Cardiac fibroblast (primary cell): ENCODE measurements at regions not wholly inside any gene's neighbourhood (a gene's known extent, or its start where the extent isn't known, plus 50 kb on each side); places are given as distances from the start of the nearest gene placed in this dataset.

Source experiments
- DNase-seq, 2 donors: peaks; one replicate each; pipeline versions ENCODE4 v3.0.0 to v3.0.0-alpha.2; 2010; ENCODE audit warnings: low read depth in 2 of 2
- H3K4me3 ChIP-seq, 2 donors: replicated peaks in 1 of 2; 1 replicate in 1 of 2; 2 replicates in 1 of 2; pipeline ENCODE4 v1.5.1; 2011; ENCODE audit warnings: low read depth in 2 of 2, low read length in 2 of 2, mild to moderate bottlenecking in 2 of 2, moderate library complexity in 1 of 2
- CTCF ChIP-seq: IDR thresholded peaks from one replicate; pipeline ENCODE4 v1.5.1; 2011; ENCODE audit warnings: low read depth, mild to moderate bottlenecking, low read length, inconsistent platforms

DNA sequence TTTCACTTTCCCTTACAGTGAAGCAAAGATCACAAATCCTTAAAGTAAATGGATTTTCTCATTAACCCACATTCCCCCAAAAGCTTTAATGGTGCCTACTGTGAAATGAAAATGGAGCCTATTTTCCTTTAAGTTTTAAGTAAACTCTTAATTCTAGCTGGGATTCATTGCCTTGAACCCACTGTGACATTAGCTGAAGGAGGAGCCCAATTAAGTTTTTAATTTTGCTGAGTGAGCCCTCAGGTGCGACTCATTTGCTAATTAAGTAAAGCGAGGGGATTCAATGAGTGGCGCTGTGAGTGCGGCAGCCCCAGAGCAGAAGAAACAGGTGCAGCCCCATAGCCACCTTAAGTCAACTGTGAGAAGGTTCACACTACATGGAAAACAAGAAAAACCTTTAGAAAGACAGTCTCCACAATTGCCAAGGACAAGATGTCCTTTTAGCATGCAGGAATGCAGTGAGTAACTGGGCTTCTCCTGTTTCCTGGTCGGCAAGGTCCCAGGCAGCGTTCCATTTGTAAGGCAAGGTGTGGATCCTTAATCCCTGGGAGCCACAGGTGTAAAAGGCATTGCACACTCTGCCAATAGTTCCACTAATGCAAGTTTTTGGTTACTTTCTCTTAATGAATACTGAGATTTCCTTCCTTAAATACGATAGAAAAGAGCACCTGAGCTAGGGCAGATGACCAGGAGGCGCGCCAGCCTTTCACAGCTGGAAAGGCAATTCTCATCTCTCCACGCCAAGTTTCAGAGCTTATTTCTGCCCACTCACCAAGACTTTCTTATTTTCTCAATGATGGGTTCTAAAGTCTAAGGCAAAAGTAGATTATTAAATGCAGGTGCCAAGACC, 87.7 kb downstream of the TMEM18 start:
- no peak for DNase-seq
- no peak overlapping the region for H3K4me3 ChIP-seq
- TF ChIP-seq CTCF, result no peak

DNA sequence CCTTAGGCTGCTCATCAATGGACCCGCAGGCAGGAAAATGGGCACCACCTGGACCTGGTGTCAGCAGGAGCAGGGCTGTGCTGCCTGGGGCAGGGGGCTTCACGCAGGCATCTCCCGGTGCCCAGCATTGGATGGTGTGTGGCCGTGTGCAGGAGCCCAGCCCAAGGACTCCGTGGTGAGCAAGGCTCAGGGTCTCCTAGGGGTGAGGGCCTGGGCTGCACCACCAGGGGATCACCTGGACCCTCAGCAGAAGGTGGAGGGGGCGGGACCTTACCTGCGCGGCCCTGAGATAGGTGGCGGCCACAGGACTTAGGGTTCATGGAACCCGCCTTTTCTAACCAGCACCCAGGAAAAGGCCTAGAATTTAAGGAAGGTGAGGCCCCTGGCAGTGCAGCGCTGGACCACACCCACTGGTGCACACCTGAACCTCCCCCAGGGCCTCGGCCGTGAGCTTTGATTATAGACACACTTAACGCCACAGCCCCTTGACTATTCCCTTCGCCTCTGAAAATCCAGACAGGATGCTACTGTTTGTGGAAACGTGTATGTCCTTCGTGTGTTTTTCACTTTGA, 89.0 kb downstream of the TMEM18 start:
- DNase-seq, result no peak
- H3K4me3 ChIP-seq, result no peak overlapping the region
- TF ChIP-seq CTCF, result no peak

DNA sequence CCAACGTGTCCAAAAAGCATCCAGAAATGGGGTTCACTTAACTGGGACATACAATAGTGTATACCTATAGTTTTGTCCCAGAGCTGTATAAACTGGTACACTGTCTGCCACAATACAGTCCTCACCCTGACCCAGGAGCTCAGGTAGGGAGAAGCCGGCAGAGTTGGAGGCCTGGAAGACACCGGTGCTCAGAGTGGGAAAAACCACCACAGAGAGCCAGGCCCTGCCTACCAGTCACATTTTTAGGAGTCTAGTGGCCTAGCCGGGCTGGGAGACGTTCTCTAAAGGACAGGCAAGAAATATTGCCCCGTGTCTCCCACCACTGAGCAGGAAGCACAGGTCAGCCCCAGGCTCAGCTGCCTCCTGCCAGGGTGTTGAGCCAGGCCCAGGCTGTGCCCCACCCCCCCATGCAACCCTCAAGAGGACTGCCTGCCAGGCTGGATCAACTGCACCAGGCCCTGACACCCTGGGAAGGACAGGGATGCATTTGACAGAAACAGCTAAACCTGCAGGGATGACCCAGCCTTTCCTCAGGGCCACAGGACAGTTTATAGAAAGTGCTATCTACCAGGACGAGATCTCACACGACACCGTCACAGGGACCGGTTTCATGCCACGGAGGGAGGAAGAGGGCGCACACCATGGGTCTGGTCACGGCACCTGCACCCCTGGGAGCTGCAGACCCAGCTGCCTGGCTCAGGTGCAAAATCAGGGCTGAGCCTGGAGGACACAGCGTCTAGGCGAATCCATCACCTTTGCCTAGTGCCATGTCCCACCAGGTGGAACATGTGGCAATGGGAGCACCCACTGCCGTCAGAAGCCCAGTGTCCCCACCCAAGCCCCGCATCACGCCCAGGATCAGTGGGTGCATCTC, 89.9 kb downstream of the TMEM18 start:
- no peak for TF ChIP-seq CTCF
- no peak overlapping the region for H3K4me3 ChIP-seq
- no peak for DNase-seq

GRCh38 chr2:586641-587076, 90.5 kb downstream of the TMEM18 start:
- TF ChIP-seq CTCF, result no peak
- no peak for DNase-seq
- H3K4me3 ChIP-seq, result no peak overlapping the region

DNA sequence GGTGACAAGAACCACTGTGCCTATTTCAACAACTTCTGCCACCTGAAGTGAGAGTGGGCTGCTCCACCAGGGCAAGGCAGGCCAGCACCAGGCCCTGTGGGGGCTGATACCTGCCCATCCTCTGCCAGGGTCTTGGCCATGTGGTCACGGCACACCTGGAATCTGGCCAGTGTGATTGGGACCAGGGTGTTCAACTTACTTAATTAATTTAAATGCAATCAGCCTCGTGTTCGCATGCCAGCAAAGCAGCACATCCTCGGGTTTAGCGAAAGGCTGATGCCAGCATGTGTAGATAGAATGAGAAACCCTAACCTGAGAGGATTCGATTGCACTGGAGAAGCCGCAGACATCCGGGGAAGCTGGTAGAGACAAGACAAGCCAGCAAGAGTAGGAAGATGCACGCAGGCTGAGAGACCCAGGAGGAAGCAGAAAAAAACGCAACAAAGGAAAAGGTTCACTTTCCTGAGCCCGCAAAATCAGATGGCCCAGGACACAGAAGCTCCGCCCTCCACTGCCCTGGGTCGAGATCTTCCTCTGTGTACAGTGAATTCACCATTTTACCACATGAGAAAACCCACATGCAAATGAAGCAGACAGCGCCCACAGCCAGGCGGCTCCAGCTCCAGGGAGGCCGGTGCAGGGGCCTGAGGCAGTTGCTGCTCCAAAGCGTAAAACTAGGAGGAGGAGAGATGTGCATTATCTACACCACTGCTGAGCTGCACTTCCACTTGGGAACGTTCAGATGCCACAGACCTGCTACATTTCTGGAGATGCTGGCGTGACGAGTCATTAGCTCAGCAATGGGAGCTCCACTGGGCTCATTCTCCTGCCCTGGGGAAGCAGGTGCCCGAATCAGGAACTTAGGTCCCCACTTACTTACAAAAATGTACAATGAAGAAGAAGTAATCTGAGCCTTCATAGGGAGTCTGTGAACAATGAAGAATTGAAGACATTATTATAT, 92.1 kb downstream of the TMEM18 start:
- DNase-seq, result no peak
- no peak overlapping the region for H3K4me3 ChIP-seq
- no peak for TF ChIP-seq CTCF

DNA sequence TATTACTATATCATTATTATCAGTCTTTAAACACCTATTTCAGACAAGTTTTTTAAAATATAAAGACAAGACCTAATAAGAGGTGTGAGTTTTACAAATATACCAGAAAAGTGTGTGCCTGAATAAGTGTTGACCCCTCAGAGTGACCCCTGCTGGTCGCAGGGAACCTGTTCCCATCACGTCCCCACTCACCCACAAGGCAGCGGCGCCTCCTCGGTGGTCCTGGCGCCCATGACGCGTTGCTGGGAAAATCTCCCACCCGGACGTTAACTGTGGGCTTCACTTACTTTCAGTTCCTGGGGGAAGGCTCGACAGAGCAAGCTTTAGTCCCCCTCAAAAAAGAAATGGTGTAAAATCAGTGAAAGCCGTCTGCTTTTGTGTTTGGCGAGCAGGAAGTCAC, 93.5 kb downstream of the TMEM18 start:
- H3K4me3 ChIP-seq, result no peak overlapping the region
- no peak for TF ChIP-seq CTCF
- DNase-seq, result no peak
